ENCODE measurements at regions not wholly inside any gene's neighbourhood (a gene's known extent, or its start where the extent isn't known, plus 50 kb on each side); places are given as distances from the start of the nearest gene placed in this dataset.
A peak's percentile ranks its signal among the peaks of the same experiment; 100 is the strongest.
"Not testable (repeated sequence)": the region's sequence is repeated elsewhere in the genome, so short reads cannot be mapped to it uniquely, and the experiment has no call there.

DNA sequence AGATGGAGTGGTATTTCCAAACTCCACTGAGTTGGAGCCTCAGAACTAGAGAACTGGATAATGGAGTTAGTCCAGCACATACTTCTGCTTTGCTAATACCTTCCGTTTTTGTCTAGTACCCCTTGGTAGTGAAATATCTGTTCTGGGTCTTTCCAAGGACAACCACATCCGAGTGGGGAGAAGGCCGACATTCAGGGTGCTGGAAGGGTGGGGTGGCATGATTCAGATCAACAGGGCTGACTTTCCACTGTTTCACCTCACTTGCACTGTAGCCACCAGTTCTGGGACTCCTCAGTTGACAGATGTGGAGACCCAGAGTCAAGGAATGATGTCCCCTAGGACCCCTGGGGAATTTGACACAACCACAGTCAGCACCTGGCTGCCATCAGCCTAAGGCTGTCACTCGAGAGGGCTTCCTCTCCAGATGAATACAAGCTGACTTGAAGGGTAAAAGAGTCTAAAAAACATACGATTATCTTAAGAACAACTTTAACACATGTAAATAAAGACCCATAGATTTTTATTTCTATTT is 84.8 kb upstream of the HNF1B start:
- DNase-seq (ENCODE audit: low spot score) (no peak), FAIRE-seq (no peak)

DNA sequence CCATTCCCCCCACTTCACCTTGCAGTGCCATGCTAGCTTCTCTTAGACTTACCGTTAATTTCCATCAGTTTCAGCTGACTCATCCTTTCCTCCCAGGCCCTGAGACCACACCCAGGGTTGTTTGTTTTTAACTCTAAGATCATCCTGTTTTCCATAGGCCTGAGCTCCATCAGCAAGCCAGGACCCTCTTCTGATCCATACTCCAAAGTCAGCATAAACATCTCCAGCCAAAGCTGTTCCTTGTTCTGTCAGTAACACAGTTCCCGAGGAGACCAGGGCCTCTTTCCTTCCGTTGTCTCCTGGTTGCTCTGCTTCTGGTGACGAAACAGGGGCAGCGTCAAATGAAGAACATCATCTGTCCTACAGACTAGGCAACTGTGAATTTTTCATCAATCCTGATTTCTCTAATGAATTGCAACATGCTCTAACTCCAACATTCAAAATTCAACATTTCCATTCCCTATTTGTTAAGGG is 83.8 kb upstream of the HNF1B start:
- peak; percentile 49 for DNase-seq (ENCODE audit: low spot score)
- no peak for FAIRE-seq

DNA sequence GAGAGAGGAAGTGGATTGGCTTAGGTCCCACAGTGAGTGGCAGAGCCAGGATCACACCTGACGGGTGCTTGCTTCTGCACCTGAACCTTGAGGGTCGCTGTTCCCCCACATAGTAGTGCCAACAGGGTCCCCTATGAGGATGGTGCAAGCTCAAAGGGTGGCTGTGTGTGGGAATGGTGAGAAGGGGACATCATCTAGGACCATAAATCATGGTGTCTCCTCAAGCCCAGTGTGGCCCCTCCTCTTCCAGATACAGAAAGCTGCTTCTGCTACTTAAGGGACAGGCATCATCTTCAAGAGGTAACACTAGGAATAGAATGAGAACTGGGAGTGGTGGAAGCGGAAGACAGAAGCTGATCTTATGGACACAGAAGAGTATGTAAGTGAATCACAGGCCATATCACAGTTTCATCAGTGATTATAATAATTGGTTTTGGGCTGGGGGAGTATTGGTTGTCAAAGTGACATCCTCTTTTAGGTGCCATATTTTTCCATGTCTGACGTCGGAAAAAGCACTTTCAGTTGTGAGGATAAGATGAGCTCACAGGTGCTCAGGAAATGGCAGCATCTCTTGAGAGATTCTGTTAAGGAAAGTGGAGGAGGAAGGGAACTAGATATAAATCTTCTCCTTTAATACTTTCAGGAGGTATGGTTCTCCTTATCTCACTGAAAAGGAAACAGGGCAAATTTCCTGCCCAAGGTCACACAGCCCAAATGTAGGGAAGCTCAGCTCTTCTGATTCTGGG is 83.2 kb upstream of the HNF1B start:
- no peak for FAIRE-seq

DNA sequence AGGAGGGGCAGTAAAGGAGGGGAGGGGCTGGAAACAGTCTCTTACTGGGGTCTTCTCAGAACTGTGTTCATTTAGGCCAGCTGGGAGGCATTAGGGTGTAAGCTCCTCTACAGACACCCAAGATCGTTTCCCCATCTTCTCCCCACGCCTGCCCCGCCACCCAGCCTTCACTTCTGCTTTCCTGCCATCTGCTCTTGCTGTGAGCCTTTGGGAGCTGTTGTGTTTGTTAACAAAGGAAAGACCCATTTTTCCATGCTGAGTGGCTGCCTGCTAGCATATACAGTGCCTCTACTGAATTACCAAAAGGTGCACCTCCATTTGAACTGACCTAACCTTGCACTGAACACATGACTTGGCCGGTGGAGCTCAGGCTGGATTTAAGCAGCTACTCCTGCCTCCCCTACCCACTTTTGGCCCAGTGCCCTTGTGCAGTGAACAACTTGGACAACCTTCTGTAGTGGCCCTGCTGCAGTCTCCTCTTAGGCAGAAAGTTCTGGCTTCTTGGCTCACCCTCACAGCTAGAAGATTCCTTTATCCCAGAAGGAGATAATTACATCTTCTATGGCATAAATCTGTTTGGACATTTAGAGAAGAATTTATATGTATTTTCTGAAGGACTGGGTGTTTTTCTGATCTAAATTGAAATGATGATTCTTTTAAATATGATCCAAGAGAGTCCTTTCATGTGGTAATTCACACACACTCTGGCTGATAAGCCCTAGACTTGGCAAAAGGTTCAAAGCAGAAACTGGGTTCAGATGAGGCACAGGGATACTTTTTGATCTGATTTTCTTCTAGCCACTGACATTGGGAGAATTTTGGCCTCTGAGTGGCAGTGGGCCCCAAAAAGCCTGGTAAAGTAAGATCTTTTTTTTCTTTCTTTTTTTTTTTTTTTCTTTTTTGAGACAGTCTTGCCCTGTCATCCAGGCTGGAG is 81.9 kb upstream of the HNF1B start:
- DNase-seq (ENCODE audit: low spot score) (no peak), FAIRE-seq (no peak)

More for the DNA sequence above, 83.2 kb upstream of the HNF1B start:
- no peak for DNase-seq (ENCODE audit: low spot score)

DNA sequence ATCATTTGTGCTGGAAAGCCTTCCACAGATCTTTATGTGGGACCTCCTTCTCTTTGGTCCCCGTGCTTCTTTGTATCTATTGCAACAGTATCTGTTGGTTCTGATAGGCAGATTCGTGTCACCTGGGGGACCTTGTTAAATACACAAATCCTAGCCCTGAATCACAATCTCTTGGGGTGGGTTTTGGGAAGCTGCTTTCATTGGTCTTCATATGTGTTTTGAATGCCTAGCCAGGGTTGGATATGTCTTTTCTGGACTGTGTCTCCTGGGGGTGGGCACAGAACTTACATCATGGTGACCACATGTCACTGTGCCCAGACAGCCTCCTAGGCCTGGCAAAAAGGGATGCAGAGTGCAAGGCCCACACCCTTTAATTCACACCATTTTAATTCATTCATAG is 81.0 kb upstream of the HNF1B start:
- FAIRE-seq (no peak), DNase-seq (ENCODE audit: low spot score) (no peak)

DNA sequence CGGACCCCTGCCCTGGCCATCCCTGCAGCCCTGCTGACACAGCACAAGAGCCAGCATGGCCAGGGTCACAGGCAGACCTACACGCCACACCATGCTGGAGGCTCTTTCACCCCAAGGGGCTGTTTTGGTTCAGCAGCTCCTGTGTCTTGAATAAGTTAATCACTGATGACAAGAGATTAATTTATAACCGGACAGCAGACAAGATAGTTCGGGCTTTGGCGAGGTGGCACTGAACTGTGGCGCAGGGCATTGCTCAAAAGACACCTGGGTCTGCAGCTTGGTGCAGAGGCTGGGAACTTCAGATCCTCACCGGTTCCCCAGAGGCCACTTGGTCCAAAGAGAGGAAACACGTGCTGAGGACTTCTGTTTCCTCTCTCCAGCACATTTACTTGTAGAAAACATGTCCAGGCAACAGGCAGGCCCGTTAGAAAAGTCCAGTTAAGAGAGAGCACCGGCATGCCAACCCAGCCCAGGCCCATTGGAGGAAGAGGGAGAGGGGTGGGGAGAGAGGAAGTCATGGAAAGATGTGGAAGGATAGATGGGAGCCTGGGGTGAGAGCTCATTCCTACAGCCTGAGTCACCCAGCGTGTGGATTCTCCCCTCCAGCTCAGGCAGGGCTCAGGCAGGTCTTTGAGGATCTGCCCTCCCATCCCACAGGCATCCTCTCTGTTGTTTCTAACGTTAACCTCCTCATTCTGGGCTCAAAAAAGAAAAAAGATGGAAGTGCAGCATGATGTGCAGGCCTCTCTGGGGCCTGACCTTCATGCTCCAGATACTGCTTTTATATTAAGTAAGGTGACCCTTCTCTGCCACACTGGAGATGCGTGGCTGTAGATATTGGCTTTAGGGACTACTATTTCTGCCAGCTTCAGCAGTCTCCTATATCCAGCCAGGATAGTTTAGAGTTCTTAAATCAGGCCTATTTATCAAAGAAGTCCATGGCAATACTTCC is 80.0 kb upstream of the HNF1B start:
- FAIRE-seq (no peak), DNase-seq (ENCODE audit: low spot score) (peak; percentile 95)

DNA sequence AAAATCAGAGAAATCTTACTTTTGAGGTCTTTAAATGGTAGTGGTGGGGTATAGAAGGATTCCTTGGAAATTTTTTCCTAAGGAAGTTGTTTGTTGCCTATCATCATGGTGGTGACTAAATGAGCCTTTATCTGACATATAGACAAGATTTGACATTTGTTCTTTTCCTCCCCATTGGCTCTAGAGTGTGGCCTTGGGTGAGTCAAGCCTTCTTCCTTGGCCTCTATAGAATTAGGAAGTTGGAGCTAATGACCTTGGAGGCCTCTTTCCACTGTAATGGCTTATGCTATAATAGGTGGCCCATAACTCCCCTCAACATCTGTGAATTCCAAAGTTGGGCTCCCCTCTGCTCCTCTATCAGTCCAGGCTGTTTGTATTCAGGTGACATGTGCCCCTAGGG is 79.1 kb upstream of the HNF1B start:
- DNase-seq (ENCODE audit: low spot score) (no peak), FAIRE-seq (no peak)

DNA sequence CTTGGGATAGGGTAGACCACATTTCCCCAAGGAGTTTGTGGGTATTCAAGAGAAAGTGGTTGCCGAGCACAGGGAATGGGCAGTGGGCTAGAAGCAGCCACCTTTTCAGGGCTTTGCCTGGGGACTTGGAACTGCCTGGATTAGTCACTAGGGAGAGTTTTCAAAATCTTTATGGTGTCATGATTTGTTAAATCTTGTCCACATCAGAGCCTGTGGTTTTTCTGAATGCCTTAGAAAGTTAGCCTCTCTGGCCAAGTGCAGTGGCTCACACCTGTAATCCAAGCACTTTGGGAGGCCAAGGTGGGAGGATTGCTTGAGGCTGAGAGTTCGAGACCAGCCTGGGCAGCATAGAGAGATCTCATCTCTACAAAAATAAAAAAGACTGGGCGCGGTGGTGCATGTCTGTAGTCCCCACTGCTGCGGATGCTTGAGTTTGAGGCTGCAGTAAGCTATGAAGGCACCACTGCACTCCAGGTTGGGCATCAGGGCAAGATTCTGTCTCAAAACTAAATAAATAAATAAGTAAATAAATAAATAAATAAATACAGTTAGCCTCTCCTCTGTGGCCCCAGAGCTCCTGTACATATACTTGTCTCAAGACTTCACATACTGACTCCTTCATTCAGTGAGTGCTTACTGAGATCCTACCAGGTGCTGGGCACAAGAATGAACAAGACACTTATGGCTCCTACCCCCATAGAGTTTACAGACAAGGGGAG is 76.3 kb upstream of the HNF1B start:
- FAIRE-seq (no peak), DNase-seq (ENCODE audit: low spot score) (no peak)

DNA sequence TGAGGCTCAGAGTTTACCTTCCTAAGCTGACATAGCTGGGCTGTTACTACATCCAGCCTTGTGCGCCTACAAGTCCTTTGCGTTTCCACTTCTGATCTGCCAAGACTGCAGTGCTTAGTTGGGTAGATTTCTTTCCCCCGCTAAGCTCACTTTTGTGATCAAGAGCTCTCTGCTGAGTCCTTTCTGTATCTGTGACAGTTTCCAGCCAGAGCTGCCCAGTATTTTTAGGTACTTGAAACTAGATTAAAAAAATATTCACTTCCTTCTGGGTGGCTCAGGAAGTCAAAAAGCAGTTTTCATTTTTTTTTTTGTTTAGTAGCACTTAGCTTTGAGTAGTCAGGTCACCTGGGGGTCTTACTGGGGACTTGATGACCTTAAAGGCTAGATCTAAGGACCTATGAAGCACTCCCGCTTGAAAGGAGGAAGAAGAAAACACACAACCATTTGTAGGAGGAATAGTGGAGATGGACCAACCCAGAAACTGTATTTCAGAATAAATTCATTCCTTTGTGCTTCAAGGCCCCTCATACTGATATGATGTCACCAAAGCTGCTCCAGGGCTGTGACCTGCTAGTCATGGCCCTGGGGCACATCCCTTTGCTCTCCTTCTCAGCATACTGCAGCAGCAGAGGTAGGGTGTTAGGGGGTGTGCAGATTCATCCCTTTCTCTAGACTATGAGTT is 75.6 kb upstream of the HNF1B start:
- FAIRE-seq (no peak), DNase-seq (ENCODE audit: low spot score) (no peak)

DNA sequence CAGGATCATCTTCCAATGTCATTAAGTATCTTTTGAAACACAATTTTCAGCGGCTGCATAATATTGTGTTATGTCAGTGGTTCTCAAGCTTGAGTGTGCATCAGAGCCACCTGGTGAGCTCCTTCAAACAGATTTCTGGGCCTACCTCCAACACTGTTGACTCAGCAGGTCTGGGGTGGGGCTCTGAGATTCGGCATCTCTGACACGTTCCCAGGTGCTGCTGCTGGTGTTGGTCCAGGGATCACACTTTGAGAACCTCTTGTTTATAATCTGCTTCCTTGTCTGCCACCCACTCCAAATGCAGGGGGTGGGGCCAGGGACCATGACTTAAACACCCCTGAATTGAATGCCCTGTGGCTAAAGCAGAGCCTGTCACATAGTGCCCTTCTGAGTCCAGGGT is 73.8 kb upstream of the HNF1B start:
- FAIRE-seq (no peak), DNase-seq (ENCODE audit: low spot score) (peak; percentile 52)

DNA sequence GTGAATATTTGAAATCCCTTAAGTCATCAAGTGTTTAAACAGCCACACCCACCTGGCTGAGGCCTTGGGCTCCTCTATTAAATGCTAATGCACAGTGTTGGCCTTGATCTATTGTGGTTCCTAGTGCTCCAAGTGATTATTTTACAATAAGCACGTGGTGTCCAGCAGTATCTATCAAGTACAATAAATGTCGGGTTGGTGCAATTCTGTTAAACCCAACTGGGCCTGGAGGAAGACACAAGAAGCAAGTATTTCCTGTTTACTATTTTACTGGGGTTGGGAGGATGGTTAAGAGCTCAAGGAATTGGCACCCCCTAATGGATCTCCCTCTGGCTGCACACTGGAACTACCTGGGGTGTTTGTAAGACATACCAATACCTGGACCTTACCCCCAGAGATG is 72.1 kb upstream of the HNF1B start:
- FAIRE-seq = no peak
- DNase-seq (ENCODE audit: low spot score) = no peak

DNA sequence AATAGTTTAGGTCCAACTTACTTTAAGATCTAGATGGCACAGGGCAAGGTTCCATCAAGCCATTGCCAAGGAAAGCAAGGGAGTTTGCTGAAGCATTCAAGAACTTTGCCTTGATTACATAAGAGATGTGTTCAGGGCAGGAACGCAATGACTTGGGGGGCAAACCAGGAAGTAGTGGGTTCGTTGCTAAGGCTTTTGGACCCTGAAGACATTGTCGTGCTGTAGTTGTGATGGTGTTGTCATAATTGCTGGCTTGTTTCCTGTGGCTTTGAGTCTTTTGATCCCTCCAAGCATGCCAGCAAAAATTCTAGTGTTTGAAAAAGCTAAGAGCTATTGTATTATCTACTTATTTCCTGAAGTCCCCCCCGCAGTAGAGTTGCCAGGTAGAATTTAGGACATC is 70.7 kb upstream of the HNF1B start:
- FAIRE-seq (no peak), DNase-seq (ENCODE audit: low spot score) (no peak)

DNA sequence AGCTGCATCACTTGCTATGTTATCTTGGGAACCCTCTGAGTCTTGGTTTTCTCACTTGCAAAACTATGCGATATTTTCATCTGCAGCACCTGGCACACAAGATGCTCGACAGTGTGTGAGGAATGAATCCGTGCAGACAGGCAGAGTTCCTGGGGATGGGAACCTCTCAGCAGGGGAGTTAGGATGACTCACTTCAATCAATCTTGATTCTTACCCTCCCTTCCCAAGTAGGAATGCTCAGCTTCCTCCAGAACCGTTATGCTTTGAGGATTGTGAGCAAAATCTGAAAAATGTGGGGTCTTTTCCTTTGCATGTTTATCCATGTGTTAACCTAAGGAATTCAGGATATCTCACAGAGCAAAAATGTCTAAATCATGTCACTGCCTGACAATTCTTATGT is 68.9 kb upstream of the HNF1B start:
- FAIRE-seq = no peak
- DNase-seq (ENCODE audit: low spot score) = peak; percentile 80

DNA sequence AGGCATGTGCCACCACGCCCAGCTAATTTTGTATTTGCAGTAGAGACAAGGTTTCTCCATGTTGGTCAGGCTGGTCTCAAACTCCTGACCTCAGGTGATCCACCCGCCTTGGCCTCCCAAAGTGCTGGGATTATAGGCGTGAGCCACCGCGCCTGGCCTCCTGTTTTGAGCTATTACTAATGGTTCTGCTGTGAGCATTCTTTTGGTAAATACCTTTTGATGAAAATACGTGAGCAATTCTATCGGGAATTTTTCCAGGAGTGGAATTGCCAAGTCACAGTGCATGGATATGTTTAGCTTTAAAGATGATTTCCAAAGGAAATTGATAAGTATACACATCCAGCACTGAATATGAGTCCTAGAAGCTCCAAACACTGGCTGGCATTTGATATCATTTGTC is 64.0 kb upstream of the HNF1B start:
- not testable (repeated sequence) for FAIRE-seq; DNase-seq (ENCODE audit: low spot score)

DNA sequence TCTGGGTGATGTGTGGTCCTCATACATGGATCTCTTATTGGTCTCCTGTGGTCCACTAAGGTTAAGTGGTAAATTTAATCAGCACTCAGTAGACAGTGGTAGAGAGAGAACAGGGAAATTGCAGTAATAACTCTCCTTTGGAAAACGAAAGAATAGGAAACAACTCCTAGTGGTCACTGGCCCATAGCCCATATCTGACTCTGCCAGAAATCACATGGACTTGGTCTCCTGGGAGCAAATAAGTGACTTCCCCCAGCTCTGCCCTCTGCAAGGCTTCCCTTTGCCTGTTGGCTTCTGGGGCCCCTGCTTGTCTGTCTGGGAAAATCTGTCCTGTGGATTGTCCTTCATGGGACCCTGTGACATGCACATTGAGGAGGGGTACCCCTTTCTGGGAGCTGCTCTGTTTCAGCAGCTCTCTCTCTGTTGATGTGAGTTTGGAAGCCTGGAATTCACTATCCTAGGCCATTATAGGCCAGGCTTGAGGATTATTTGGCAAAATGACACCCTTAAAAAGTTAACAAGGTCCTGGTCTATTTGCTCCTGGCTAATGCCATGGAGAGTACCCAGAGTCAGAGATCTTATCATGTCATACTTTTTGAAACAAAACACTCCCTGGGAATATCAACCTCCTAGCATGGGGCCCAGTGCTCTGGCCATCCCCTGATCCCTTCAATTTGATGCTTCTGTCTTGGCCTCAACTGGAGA is 58.0 kb upstream of the HNF1B start:
- no peak for DNase-seq (ENCODE audit: low spot score)
- no peak for FAIRE-seq

DNA sequence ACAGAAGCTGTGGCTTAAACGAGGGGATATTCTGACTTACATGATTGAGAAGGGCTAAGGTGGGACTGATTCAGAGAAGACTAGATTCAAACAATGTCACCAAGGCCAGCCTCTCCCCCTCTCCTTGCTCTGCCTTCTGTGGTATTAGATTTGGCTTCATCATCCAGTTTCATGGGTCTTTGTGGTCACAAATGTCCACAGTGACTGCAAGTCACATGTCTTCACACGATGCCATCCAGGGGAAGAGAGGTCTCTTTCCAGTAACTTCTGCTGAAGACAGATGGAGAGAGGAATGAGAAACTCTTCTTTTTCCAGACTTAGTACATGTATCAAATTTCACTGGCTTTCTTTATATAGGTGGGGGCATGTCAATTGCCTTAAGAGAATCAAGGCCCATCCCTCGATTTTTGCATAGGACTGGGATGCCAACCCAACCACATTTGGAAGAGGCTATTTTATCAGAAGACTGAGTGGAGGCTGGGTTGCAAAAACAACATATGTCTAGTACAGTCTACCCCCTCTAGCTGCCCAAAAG is 57.3 kb upstream of the HNF1B start:
- no peak for FAIRE-seq

DNA sequence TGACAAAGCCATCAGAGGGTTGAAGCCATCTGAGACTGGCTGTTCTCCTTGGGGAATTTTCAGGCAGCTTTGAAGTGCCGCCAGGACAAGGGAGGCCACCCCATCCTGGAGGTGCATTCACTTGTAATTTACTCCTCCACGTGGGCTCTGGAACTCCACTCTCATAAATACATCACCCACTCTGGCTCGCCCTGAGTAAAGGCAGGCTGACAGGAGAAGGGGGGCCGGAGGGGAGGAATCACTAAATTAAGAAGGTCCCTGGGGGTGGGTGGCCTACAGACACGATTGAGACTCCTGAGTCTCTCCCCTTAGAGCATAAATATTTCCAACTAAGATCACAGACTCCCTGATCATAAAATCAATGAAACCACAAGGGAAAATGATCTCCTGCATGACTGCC is 56.3 kb upstream of the HNF1B start:
- FAIRE-seq (no peak), DNase-seq (ENCODE audit: low spot score) (no peak)

More for the DNA sequence above, 57.3 kb upstream of the HNF1B start:
- DNase-seq (ENCODE audit: low spot score) = no peak

DNA sequence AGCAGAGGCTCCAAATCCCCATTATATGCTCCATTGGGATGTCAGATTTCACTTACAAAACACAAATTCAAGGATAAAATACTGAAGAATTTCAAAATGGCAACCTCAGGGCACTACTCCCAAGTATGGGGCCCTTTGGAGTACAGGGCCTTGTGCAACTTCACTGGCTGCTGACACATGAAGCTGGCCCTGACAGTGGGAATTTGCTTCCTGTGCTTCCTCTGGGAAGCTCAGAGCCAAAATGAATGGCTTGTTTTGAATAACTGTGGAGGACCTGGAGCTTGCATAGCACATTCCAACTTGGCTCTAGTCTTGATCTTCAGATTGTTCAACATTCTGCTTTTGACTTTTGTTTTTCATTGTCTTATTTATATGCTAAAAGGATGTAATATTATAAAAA is 52.3 kb upstream of the HNF1B start:
- FAIRE-seq = no peak
- DNase-seq (ENCODE audit: low spot score) = no peak

DNA sequence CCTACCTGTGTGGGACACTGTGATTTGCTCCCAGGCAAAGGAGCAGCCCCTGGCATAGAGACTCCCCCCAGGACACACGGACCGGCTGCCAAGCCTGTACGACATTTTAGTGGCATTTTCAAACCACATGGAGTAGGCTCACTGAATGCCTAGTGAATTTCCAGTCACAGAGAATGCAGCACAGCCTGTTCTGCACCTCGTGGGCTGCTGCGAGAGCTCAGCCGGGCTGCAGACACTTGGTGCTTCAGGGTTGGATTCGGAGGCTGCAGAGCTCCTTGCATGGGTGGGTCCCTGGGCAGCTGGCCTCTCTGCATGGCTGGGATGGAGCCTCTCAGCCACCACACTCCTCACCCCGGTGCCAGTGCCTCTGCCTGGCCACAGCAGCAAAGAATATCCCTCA is 51.2 kb upstream of the HNF1B start:
- DNase-seq (ENCODE audit: low spot score) = no peak
- FAIRE-seq = no peak
